Rectal smooth muscle tissue (tissue), 1 donor: ENCODE measurements at regions not wholly inside any gene's neighbourhood (a gene's known extent, or its start where the extent isn't known, plus 50 kb on each side); places are given as distances from the start of the nearest gene placed in this dataset.

Experiments
- H3K27ac ChIP-seq: one replicate; pipeline ENCODE4 v1.7.0; 2013; ENCODE audit warnings: low read depth, low read length, inconsistent platforms
- H3K27me3 ChIP-seq: one replicate; pipeline ENCODE4 v1.7.0; 2013; ENCODE audit warnings: low read length; ENCODE audit not compliant: control insufficient read depth, insufficient read depth
- H3K36me3 ChIP-seq: one replicate; pipeline ENCODE4 v1.7.0; 2013; ENCODE audit warnings: low read length; ENCODE audit not compliant: control insufficient read depth, insufficient read depth
- H3K4me1 ChIP-seq: one replicate; pipeline ENCODE4 v1.7.0; 2013; ENCODE audit warnings: low read length; ENCODE audit not compliant: control insufficient read depth, insufficient read depth
- H3K4me3 ChIP-seq: one replicate; pipeline ENCODE4 v1.7.0; 2013; ENCODE audit warnings: low read length
- H3K9ac ChIP-seq: one replicate; pipeline ENCODE4 v1.7.0; 2013; ENCODE audit warnings: low read length

- no peak overlapping the region for H3K27ac ChIP-seq
- H3K9ac ChIP-seq: no peak overlapping the region
- no peaks in the 10 kb centered on the region for H3K36me3 ChIP-seq
- no peak overlapping the region for H3K4me3 ChIP-seq
- no peaks in the 10 kb centered on the region for H3K4me1 ChIP-seq
- no peaks in the 10 kb centered on the region for H3K27me3 ChIP-seq
Measured at GRCh38 chr20:11745145-11745544, 172.5 kb upstream of the BTBD3 start.

- no peaks in the 10 kb centered on the region for H3K36me3 ChIP-seq
- no peak overlapping the region for H3K4me3 ChIP-seq
- no peaks in the 10 kb centered on the region for H3K27me3 ChIP-seq
- H3K27ac ChIP-seq: no peak overlapping the region
- no peaks in the 10 kb centered on the region for H3K4me1 ChIP-seq
- no peak overlapping the region for H3K9ac ChIP-seq
Measured at GRCh38 chr20:11748436-11748835, 169.3 kb upstream of the BTBD3 start.

GRCh38 chr20:11752336-11752735 lies 165.4 kb upstream of the BTBD3 start:
- Histone ChIP-seq H3K36me3 (no peaks in the 10 kb centered on the region), H3K27me3 (no peaks in the 10 kb centered on the region), H3K4me1 (peaks cover 3% of the 10 kb centered on the region)

GRCh38 chr20:11753155-11753554 lies 164.5 kb upstream of the BTBD3 start:
- H3K27me3 ChIP-seq: no peaks in the 10 kb centered on the region
- H3K27ac ChIP-seq: no peak overlapping the region
- H3K4me3 ChIP-seq: no peak overlapping the region
- H3K9ac ChIP-seq: no peak overlapping the region
- H3K36me3 ChIP-seq: no peaks in the 10 kb centered on the region
- peaks cover 3% of the 10 kb centered on the region for H3K4me1 ChIP-seq

More at GRCh38 chr20:11752336-11752735, 165.4 kb upstream of the BTBD3 start:
- H3K4me3 ChIP-seq: no peak overlapping the region
- no peak overlapping the region for H3K27ac ChIP-seq
- H3K9ac ChIP-seq: no peak overlapping the region

DNA sequence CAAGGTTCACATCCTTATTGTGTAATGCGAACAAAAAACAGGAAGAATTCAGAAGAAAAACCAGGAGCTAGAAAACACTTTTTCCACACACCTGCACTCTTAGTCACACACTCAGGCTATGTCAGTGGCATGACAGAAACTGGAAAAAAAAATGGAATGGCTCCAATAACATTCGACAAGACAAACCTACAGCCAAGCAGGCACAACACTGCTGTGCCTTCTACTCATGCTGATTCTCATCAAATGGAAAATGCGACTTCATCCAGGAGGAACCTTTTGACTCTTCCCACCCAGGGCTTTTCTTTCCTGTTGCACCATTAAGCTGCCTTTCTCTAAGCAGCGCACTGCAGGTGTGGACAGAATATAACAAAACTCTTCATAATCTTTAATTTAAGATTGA lies 163.2 kb upstream of the BTBD3 start:
- H3K27ac ChIP-seq: no peak overlapping the region
- H3K36me3 ChIP-seq: no peaks in the 10 kb centered on the region
- no peaks in the 10 kb centered on the region for H3K27me3 ChIP-seq
- no peak overlapping the region for H3K4me3 ChIP-seq
- H3K4me1 ChIP-seq: peaks cover 3% of the 10 kb centered on the region
- no peak overlapping the region for H3K9ac ChIP-seq

DNA sequence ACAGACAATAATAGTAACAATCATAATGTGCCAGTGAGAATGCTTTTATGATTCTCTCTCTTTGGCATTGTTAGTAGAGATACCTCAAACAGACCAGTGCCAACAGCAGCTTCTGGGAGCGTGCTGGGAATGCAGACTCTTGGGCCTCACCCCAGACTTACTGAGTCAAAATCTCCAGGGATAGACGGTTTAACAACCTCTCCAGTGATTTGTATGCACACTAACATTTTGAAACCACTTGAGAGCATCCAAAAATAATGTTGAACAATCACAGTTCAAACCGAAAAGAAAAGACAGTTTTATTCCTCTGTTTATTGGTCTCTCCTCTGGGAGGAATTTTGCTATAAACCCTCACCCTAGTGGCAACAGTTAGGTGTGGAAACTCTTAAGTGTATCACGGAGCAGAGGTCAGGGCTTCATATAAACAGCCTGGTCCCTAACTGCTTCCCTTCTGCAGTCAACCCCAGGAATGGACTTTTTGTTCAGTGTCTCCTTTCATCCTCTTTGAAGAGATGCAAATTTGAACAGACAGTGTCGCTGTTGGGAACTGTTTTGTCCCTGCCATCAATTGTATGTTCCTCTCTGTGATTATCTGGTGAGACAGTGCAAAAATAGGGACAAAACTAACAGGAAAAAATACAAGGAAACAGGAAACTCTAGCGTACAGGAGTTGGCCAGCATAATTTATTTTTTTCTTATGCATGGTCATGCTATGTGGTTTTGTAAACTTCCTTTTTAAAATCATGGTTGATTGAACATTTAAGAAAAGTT lies 162.4 kb upstream of the BTBD3 start:
- H3K27ac ChIP-seq: peak overlapping the region; percentile 6
- H3K4me3 ChIP-seq: no peak overlapping the region
- peaks cover 3% of the 10 kb centered on the region for H3K4me1 ChIP-seq
- H3K27me3 ChIP-seq: no peaks in the 10 kb centered on the region
- H3K9ac ChIP-seq: no peak overlapping the region
- no peaks in the 10 kb centered on the region for H3K36me3 ChIP-seq

- Histone ChIP-seq H3K4me3 (no peak overlapping the region), H3K9ac (no peak overlapping the region), H3K4me1 (no peaks in the 10 kb centered on the region), H3K36me3 (no peaks in the 10 kb centered on the region), H3K27me3 (no peaks in the 10 kb centered on the region), H3K27ac (no peak overlapping the region)
Measured at GRCh38 chr20:11761497-11761896, 156.2 kb upstream of the BTBD3 start.

GRCh38 chr20:11766961-11767360 lies 150.7 kb upstream of the BTBD3 start:
- no peaks in the 10 kb centered on the region for H3K4me1 ChIP-seq
- H3K4me3 ChIP-seq: no peak overlapping the region
- no peaks in the 10 kb centered on the region for H3K36me3 ChIP-seq
- H3K27me3 ChIP-seq: no peaks in the 10 kb centered on the region
- H3K9ac ChIP-seq: no peak overlapping the region
- H3K27ac ChIP-seq: no peak overlapping the region

GRCh38 chr20:11769825-11770224 lies 147.9 kb upstream of the BTBD3 start:
- H3K27ac ChIP-seq: no peak overlapping the region
- no peak overlapping the region for H3K9ac ChIP-seq
- no peak overlapping the region for H3K4me3 ChIP-seq
- H3K4me1 ChIP-seq: no peaks in the 10 kb centered on the region
- H3K36me3 ChIP-seq: no peaks in the 10 kb centered on the region
- H3K27me3 ChIP-seq: no peaks in the 10 kb centered on the region

DNA sequence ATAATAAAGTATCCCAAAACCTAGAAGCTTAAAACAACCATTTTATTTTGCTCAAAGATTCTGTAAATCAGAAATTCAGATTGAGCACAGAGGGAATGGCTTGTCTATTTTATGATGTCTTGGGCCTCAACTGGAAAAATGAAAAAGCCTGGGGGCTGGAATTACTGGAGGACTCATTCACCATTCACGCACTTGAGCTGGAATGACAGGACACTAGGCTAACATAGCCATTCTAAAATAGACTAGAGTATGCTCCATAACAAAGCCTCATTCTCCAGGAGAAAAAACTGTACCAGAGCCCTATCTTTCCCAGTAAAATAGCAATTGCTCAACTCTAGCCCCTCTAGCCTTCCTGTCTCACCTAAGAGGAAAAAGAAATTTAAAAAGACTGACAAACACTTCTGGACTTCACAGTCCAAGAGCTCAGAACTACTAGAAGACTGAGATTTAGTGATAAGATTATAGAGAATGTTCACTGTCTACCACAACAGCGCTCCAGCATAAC lies 145.4 kb upstream of the BTBD3 start:
- no peak overlapping the region for H3K27ac ChIP-seq
- H3K27me3 ChIP-seq: no peaks in the 10 kb centered on the region
- no peaks in the 10 kb centered on the region for H3K4me1 ChIP-seq
- no peaks in the 10 kb centered on the region for H3K36me3 ChIP-seq
- H3K9ac ChIP-seq: no peak overlapping the region
- no peak overlapping the region for H3K4me3 ChIP-seq

DNA sequence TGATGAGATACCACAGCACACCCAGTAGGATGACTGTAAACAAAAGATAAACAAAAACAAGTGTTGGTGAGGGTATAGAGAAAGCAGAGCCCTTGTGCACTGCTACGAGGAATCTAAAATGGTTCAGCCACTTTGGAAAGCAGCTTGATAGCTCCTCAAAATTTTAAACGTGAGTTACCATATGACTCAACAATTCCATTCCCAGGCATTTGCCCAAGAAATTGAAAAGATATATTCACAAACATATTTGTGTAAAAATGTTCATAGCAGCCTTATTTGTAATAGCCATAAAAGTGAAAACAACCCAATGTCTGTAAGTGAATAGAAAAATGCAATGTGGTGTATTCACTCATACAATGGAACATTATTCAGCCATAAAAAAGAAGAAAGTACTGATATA lies 141.0 kb upstream of the BTBD3 start:
- Histone ChIP-seq H3K27ac (no peak overlapping the region), H3K27me3 (no peaks in the 10 kb centered on the region), H3K36me3 (no peaks in the 10 kb centered on the region), H3K9ac (no peak overlapping the region), H3K4me1 (no peaks in the 10 kb centered on the region), H3K4me3 (no peak overlapping the region)

DNA sequence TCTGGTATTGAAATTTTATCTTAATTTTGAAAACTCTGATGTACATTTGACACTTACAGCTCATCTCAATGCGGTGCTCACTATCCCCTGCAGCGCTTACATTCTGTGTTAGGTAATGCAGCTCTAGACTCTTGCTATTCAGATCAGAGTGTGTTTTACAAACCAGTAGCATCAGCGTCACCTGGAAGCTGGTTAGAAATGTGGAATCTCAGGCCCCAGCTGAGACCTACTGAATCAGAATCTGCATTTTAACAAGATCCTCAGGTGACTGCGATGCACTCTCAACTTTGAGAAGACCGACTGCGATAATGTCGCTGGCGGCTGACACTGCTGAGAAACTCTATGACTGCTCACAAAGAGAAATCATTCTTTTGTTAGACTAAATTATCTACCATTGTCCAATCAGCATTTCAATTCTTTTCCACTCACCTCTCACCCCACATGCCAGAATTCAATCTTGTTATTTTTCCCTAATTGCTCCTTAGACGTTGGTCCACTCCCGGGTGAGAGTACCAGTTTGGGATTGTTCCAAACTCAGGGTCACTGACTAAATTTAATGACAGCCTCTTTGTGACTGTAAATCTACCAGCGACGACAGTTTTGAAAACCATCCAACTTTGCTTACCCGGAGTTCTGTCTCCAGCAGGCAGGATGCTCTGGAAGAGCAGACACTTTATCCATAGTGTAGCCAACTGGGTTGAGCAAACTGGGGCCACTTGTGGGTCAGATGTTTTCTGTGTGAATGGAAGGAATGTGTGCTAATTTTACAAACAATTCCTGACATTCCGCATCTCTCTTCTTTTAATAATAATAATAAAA lies 140.1 kb upstream of the BTBD3 start:
- H3K4me3 ChIP-seq: peak overlapping the region; percentile 9
- H3K4me1 ChIP-seq: no peaks in the 10 kb centered on the region
- no peaks in the 10 kb centered on the region for H3K36me3 ChIP-seq
- H3K27me3 ChIP-seq: no peaks in the 10 kb centered on the region
- H3K27ac ChIP-seq: no peak overlapping the region
- H3K9ac ChIP-seq: no peak overlapping the region
